C4-2B (cell line): ENCODE measurements at regions not wholly inside any gene's neighbourhood (a gene's known extent, or its start where the extent isn't known, plus 50 kb on each side); places are given as distances from the start of the nearest gene placed in this dataset.

Experiments used
- H3K27ac ChIP-seq: fragments of 450-650 bp; 2 replicates; pipeline ENCODE4 v1.5.1; 2017
- ZFX ChIP-seq: fragments of 450-650 bp; IDR thresholded peaks from 2 replicates; pipeline ENCODE4 v1.6.1; 2017
- TF ChIP-seq, protein P1 (sequence below): fragments of 450-650 bp; conservative IDR thresholded peaks from 2 replicates; pipeline ENCODE4 v1.5.1; 2017; ENCODE audit warnings: mild to moderate bottlenecking

DNA sequence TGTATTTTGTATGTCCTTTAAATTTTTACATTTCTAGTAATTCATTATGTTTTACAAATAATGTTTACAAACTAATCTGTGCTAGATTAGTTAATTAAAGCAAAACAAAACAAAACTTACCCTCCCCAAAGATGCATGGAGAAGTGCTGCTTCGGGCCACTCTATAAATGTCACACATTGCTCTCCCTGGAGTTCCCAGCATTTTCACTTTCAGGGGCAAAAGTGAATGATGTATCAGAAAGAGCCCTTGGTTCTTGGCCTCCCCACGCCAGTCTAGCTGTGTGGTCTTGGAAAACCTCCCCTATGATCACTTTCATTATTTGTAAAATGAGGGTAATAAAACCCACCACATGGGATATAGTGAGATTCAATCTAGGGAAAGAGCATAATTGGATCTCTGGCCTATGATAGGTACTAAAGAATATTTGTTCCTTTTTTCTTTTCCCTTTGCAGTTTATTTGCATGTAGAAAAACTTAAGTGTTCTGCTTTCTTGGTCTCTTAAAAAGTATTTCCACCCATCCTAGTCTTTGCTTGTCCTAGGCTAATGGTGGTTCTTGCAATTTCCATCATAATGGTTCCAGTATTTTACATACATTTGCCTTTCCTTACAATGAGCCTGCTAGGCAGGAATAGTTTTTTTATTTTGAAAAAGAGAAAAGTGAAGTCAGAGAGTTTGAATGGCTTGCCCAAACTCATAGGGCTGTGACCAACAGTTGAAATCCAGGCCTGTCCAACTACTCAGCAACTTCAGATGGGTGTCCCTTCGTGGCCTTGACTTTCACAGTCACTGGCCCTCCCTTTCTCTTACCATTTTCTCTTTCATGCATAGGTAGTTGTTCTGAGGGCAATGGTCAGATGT, 184.5 kb upstream of the KLF4 start:
- H3K27ac ChIP-seq = no peak overlapping the region

DNA sequence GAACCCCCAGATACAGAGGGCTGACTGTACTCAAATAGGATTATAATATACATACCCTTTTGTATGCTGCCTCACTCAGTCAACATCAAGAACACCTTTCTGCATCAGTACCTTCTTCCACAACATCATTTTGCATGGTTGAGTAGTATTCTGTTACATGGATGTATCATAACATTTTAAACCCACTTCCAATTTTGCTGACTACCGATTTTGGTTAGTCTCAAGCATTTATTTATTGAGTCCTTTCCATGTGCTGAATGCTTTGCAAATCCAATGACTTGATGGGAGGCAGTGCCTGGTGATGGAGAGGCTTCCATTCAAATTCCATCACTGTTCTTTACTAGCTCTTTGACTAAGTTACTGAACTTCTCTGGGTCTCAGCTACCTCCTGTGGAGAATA, 182.0 kb upstream of the KLF4 start:
- TF ChIP-seq, protein P1, sequence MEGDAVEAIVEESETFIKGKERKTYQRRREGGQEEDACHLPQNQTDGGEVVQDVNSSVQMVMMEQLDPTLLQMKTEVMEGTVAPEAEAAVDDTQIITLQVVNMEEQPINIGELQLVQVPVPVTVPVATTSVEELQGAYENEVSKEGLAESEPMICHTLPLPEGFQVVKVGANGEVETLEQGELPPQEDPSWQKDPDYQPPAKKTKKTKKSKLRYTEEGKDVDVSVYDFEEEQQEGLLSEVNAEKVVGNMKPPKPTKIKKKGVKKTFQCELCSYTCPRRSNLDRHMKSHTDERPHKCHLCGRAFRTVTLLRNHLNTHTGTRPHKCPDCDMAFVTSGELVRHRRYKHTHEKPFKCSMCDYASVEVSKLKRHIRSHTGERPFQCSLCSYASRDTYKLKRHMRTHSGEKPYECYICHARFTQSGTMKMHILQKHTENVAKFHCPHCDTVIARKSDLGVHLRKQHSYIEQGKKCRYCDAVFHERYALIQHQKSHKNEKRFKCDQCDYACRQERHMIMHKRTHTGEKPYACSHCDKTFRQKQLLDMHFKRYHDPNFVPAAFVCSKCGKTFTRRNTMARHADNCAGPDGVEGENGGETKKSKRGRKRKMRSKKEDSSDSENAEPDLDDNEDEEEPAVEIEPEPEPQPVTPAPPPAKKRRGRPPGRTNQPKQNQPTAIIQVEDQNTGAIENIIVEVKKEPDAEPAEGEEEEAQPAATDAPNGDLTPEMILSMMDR = no peak
- TF ChIP-seq ZFX = no peak
- no peak overlapping the region for H3K27ac ChIP-seq

More for the DNA sequence above, 184.5 kb upstream of the KLF4 start:
- TF ChIP-seq, protein P1 = no peak
- TF ChIP-seq ZFX = no peak

DNA sequence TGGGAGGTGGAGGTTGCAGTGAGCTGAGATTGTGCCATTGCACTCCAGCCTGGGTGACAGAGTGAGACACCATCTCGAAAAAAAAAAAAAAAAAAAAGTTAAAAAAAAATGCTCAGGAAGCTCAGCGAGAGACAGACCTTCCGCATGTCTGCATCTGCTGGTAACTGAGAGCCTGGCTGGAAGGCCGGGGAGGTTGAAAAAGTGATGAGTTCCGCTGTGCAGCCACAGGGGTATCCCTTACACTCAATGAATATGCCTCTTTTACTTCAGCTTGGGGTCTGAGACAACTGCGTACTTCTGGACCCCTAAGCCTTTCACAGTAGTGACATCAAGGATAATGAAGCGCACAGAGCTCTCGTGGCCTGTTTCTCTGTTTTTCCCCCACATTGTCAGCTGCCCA, 179.9 kb upstream of the KLF4 start:
- TF ChIP-seq ZFX = no peak
- TF ChIP-seq, protein P1 = no peak
- no peak overlapping the region for H3K27ac ChIP-seq

DNA sequence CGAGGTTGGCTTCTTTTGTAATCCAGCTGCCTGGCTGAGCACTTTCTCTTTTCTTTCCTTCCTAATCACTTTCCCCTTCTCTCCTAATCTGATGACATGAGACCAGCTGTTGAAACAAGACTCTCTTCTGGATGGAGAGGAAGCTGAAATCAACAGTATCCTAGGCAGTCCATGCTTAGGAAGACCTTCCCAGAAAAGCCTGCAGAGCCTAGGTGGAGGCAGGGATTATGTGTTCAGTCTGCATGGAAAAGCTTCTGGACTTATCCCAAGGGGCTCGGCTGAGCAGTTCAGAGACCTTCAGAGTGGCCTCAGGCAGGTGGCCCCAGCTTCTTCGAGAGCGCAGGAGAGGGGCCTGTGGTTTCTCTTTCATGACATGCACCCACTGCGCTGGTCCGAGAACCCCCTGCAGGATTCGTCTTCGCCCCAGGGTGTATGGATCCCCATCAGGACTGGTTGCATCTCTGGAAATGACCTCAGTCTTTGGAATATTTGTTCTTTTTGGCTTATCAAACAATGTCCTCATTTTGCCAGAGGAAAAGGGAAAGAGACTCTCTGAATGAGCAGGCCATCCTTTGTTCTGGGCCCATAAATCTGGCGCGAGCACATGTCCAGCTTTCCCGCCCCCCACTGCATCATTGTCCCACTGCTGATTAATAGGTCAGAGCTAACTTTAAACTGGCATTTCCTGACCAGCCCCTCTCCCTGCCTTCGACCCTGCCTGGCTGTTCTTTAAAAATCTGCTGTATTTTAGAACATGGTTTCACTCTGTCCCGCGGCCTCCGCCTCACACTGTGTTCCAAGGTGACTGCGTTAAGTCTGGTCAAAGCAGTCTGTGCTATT, 177.9 kb upstream of the KLF4 start:
- no peak overlapping the region for H3K27ac ChIP-seq
- no peak for TF ChIP-seq ZFX
- TF ChIP-seq, protein P1 = no peak

DNA sequence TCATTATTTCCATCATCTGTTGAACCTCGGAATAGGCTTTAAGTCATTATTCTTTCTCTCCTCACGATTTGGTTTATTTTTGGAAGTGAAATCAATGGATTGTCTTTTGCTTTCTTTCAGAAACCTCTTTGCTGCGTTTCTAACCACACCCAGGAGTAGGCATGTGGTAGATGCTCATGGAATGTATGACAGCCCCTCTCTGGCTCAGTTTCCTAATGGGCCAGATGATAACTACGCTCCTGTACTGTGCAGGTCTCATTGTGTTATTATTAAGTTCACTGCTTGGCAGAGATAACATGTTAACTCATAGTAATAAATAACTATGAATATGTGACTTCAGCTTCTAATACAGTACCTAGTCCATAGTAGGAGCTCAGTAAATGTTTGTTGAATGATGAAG, 175.5 kb upstream of the KLF4 start:
- TF ChIP-seq, protein P1 = no peak
- TF ChIP-seq ZFX = no peak
- H3K27ac ChIP-seq = no peak overlapping the region

DNA sequence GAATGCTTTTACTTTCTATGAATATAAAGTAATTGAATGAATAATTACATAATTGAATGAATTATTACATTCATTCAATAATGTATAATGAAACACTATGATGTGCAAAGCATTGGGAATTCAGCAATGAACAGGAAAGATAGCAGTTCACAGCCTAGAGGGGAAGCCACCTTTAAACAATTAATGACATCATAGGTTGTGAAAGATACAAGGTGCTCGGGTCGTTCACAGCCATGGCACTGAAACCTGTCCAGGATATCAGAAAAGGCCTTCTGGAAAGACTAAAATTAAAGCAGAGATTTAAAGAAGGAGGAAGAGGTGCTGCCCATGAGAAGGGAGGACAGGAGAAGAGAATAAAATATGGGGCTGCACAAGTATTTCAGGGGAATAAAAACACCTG, 171.4 kb upstream of the KLF4 start:
- TF ChIP-seq, protein P1 = no peak
- no peak for TF ChIP-seq ZFX
- no peak overlapping the region for H3K27ac ChIP-seq
